H9 (cell line): ENCODE measurements at regions not wholly inside any gene's neighbourhood (a gene's known extent, or its start where the extent isn't known, plus 50 kb on each side); places are given as distances from the start of the nearest gene placed in this dataset.

ENCODE experiments used
- DNase-seq: peaks from one replicate; pipeline ENCODE4 v3.0.0-alpha.2; 2017
- H2AFZ ChIP-seq: one replicate; pipeline ENCODE4 v1.6.1; 2013; ENCODE audit warnings: mild to moderate bottlenecking, low read length, control low read depth, moderate library complexity
- H2AK5ac ChIP-seq: 2 replicates; pipeline ENCODE4 v1.6.1; 2013; ENCODE audit warnings: low read length, control low read depth, mixed read lengths; ENCODE audit not compliant: insufficient read length
- H2BK120ac ChIP-seq: one replicate; pipeline ENCODE4 v1.6.1; 2013; ENCODE audit warnings: low read depth, mild to moderate bottlenecking, low read length, control low read depth, inconsistent platforms; ENCODE audit not compliant: poor library complexity, severe bottlenecking
- H2BK12ac ChIP-seq: 2 replicates; pipeline ENCODE4 v1.6.1; 2013; ENCODE audit warnings: low read length, control low read depth, mixed read lengths, low read depth; ENCODE audit not compliant: insufficient read length
- H2BK15ac ChIP-seq: 2 replicates; pipeline ENCODE4 v1.6.1; 2013; ENCODE audit warnings: low read depth, low read length, control low read depth
- H2BK20ac ChIP-seq: one replicate; pipeline ENCODE4 v1.6.1; 2013; ENCODE audit warnings: low read depth, mild to moderate bottlenecking, low read length, control low read depth, inconsistent platforms; ENCODE audit not compliant: poor library complexity, severe bottlenecking
- H2BK5ac ChIP-seq: 2 replicates; pipeline ENCODE4 v1.6.1; 2013; ENCODE audit warnings: low read length, control low read depth, mixed read lengths; ENCODE audit not compliant: insufficient read length
- H3K14ac ChIP-seq: 2 replicates; pipeline ENCODE4 v1.6.1; 2013; ENCODE audit warnings: low read length, control low read depth; ENCODE audit not compliant: insufficient read depth
- H3K18ac ChIP-seq: 2 replicates; pipeline ENCODE4 v1.6.1; 2013; ENCODE audit warnings: low read depth, mild to moderate bottlenecking, mixed read lengths, low read length, control low read depth; ENCODE audit not compliant: insufficient read length
- H3K23ac ChIP-seq: 2 replicates; pipeline ENCODE4 v1.6.1; 2013; ENCODE audit warnings: low read length, control low read depth, mixed read lengths, low read depth; ENCODE audit not compliant: insufficient read length
- H3K23me2 ChIP-seq: 2 replicates; pipeline ENCODE4 v1.6.1; 2013; ENCODE audit warnings: low read depth, mild to moderate bottlenecking, mixed read lengths, low read length, control low read depth; ENCODE audit not compliant: insufficient read length, poor library complexity, severe bottlenecking
- H3K27ac ChIP-seq: 2 replicates; pipeline ENCODE4 v1.5.1; 2013; ENCODE audit warnings: low read length, control low read depth, mixed read lengths, low read depth; ENCODE audit not compliant: insufficient read length
- H3K27me3 ChIP-seq: 2 replicates; pipeline ENCODE4 v1.6.1; 2013; ENCODE audit warnings: low read length, control low read depth, inconsistent platforms; ENCODE audit not compliant: insufficient read depth
- H3K4ac ChIP-seq: 2 replicates; pipeline ENCODE4 v1.6.1; 2013; ENCODE audit warnings: low read depth, mild to moderate bottlenecking, control low read depth, inconsistent platforms, low read length, moderate library complexity
- H3K4me1 ChIP-seq: 2 replicates; pipeline ENCODE4 v1.6.1; 2013; ENCODE audit warnings: low read length, control low read depth, inconsistent platforms; ENCODE audit not compliant: insufficient read depth
- H3K4me2 ChIP-seq: 2 replicates; pipeline ENCODE4 v1.6.1; 2013; ENCODE audit warnings: low read length, control low read depth, mixed read lengths; ENCODE audit not compliant: insufficient read length, insufficient read depth
- H3K56ac ChIP-seq: 2 replicates; pipeline ENCODE4 v1.6.1; 2013; ENCODE audit warnings: low read depth, mild to moderate bottlenecking, mixed read lengths, low read length, control low read depth; ENCODE audit not compliant: insufficient read length
- H3K79me1 ChIP-seq: 2 replicates; pipeline ENCODE4 v1.6.1; 2013; ENCODE audit warnings: low read depth, mild to moderate bottlenecking, moderate library complexity, low read length, control low read depth, inconsistent platforms; ENCODE audit not compliant: insufficient read depth, poor library complexity, severe bottlenecking
- H3K79me2 ChIP-seq: 2 replicates; pipeline ENCODE4 v1.6.1; 2013; ENCODE audit warnings: low read length, control low read depth, inconsistent platforms; ENCODE audit not compliant: insufficient read depth
- H3K9ac ChIP-seq: 2 replicates; pipeline ENCODE4 v1.6.1; 2013; ENCODE audit warnings: low read length, control low read depth, mixed read lengths; ENCODE audit not compliant: insufficient read length; ENCODE audit errors: extremely low read depth
- H3K9me3 ChIP-seq: one replicate; pipeline ENCODE4 v1.6.1; 2013; ENCODE audit warnings: low read depth, low read length, inconsistent platforms; ENCODE audit not compliant: control insufficient read depth
- H3T11ph ChIP-seq: one replicate; pipeline ENCODE4 v1.6.1; 2013; ENCODE audit warnings: mild to moderate bottlenecking, low read length, control low read depth, inconsistent platforms
- H4K20me1 ChIP-seq: one replicate; pipeline ENCODE4 v1.6.1; 2013; ENCODE audit not compliant: control insufficient read depth, insufficient read length, insufficient read depth
- H4K5ac ChIP-seq: 2 replicates; pipeline ENCODE4 v1.6.1; 2013; ENCODE audit warnings: low read depth, mild to moderate bottlenecking, mixed read lengths, low read length, control low read depth; ENCODE audit not compliant: insufficient read length
- H4K8ac ChIP-seq: replicated peaks from 2 replicates; pipeline ENCODE4 v1.6.1; 2013; ENCODE audit warnings: low read length, control low read depth, mixed read lengths, low read depth; ENCODE audit not compliant: insufficient read length
- H4K91ac ChIP-seq: 2 replicates; pipeline ENCODE4 v1.6.1; 2013; ENCODE audit warnings: low read depth, mild to moderate bottlenecking, moderate library complexity, mixed read lengths, low read length, control low read depth; ENCODE audit not compliant: insufficient read length
- H3K27ac Mint-ChIP-seq, 3 experiments: 2 replicates in 2 of 3; 3 replicates in 1 of 3; pipeline ENCODE4 v1.8.0; 2020 to 2021; ENCODE audit warnings: mixed read lengths in 3 of 3, mild to moderate bottlenecking in 1 of 3, moderate library complexity in 1 of 3
- H3K27me3 Mint-ChIP-seq: 2 replicates; pipeline ENCODE4 v1.8.0; 2021; ENCODE audit warnings: low read depth, mild to moderate bottlenecking, moderate library complexity, mixed read lengths
- H3K36me3 Mint-ChIP-seq, 3 experiments: 2 replicates in 2 of 3; 3 replicates in 1 of 3; pipeline ENCODE4 v1.8.0; 2020 to 2021; ENCODE audit warnings: low read depth in 3 of 3, mixed read lengths in 3 of 3; ENCODE audit not compliant: insufficient read depth in 1 of 3
- H3K4me1 Mint-ChIP-seq, 2 experiments: 2 replicates each; pipeline ENCODE4 v1.8.0; 2020; ENCODE audit warnings: mixed read lengths in 2 of 2
- H3K4me3 Mint-ChIP-seq, 2 experiments: 2 replicates in 1 of 2; 3 replicates in 1 of 2; pipeline ENCODE4 v1.8.0; 2020 to 2021; ENCODE audit warnings: mild to moderate bottlenecking in 2 of 2, mixed read lengths in 2 of 2, moderate library complexity in 1 of 2
- H3K9me3 Mint-ChIP-seq, 2 experiments: 2 replicates in 1 of 2; 3 replicates in 1 of 2; pipeline ENCODE4 v1.8.0; 2020; ENCODE audit warnings: mild to moderate bottlenecking in 2 of 2, mixed read lengths in 2 of 2, moderate library complexity in 1 of 2
- WGBS: extraction: QIAGEN DNeasy Blood & Tissue Kit; methylation state at CpG from one replicate; pipeline ENCODE4 v1.1.7; 2013; ENCODE audit warnings: missing lambda C conversion rate, low lambda C conversion rate, mixed read lengths; ENCODE audit not compliant: insufficient read length; ENCODE audit errors: extremely low coverage; 5-methylcytosine and 5-hydroxymethylcytosine counted together
- TF ChIP-seq, protein P1 (sequence below): fragments of 200-600 bp; sonication (generic); conservative IDR thresholded peaks from 3 replicates; pipeline ENCODE4 v1.8.0; 2021; ENCODE audit warnings: antibody characterized with exemption, mild to moderate bottlenecking

GRCh38 chr1:96292141-96292540, 429.4 kb upstream of the PTBP2 start:
- no peak overlapping the region; the same call in 1 of the 2 replicates for H2BK15ac ChIP-seq
- H3K9ac ChIP-seq, result no peak overlapping the region
- WGBS, result no CpG with 5 or more reads among the region's 2 CpGs
- peaks cover 10 to 12% of the 10 kb centered on the region in 2 experiments for H3K9me3 Mint-ChIP-seq
- no peak overlapping the region for H2BK20ac ChIP-seq
- H2BK12ac ChIP-seq, result no peak overlapping the region
- TF ChIP-seq, protein P1, sequence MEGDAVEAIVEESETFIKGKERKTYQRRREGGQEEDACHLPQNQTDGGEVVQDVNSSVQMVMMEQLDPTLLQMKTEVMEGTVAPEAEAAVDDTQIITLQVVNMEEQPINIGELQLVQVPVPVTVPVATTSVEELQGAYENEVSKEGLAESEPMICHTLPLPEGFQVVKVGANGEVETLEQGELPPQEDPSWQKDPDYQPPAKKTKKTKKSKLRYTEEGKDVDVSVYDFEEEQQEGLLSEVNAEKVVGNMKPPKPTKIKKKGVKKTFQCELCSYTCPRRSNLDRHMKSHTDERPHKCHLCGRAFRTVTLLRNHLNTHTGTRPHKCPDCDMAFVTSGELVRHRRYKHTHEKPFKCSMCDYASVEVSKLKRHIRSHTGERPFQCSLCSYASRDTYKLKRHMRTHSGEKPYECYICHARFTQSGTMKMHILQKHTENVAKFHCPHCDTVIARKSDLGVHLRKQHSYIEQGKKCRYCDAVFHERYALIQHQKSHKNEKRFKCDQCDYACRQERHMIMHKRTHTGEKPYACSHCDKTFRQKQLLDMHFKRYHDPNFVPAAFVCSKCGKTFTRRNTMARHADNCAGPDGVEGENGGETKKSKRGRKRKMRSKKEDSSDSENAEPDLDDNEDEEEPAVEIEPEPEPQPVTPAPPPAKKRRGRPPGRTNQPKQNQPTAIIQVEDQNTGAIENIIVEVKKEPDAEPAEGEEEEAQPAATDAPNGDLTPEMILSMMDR, result no peak
- H4K5ac ChIP-seq, result no peak overlapping the region
- H2BK5ac ChIP-seq, result no peak overlapping the region
- peaks cover 32 to 35% of the 10 kb centered on the region in 2 experiments for H3K4me1 Mint-ChIP-seq
- H3K36me3 Mint-ChIP-seq, result peaks cover 2 to 15% (median 10%) of the 10 kb centered on the region in 3 experiments
- no peak overlapping the region for H3K27ac Mint-ChIP-seq
- no peak overlapping the region for H4K91ac ChIP-seq
- no peaks in the 10 kb centered on the region for H3K27me3 ChIP-seq
- no peaks in the 10 kb centered on the region for H3K79me2 ChIP-seq
- H3K4me1 ChIP-seq, result no peaks in the 10 kb centered on the region
- H2BK120ac ChIP-seq, result no peak overlapping the region
- H3K23me2 ChIP-seq, result no peaks in the 10 kb centered on the region
- no peak overlapping the region for H3K4me3 Mint-ChIP-seq
- no peak overlapping the region for H3K14ac ChIP-seq
- no peak overlapping the region for H3T11ph ChIP-seq
- H4K20me1 ChIP-seq, result no peaks in the 10 kb centered on the region
- H3K27me3 Mint-ChIP-seq, result no peaks in the 10 kb centered on the region
- H3K4me2 ChIP-seq, result no peak overlapping the region
- H4K8ac ChIP-seq, result no peak overlapping the region
- DNase-seq, result no peak
- no peak overlapping the region for H3K27ac ChIP-seq
- H3K79me1 ChIP-seq, result no peaks in the 10 kb centered on the region
- H3K9me3 ChIP-seq, result no peaks in the 10 kb centered on the region
- H3K23ac ChIP-seq, result no peak overlapping the region
- no peak overlapping the region for H2AK5ac ChIP-seq
- no peak overlapping the region for H3K56ac ChIP-seq
- no peak overlapping the region for H3K4ac ChIP-seq
- H3K18ac ChIP-seq, result no peak overlapping the region
- H2AFZ ChIP-seq, result no peak overlapping the region
